GM12878 (cell line): ENCODE measurements at regions not wholly inside any gene's neighbourhood (a gene's known extent, or its start where the extent isn't known, plus 50 kb on each side); places are given as distances from the start of the nearest gene placed in this dataset.

ENCODE experiments used
- ATAC-seq: fragments of 200-7000 bp; cut with Tn5 transposase; 3 replicates; pipeline ENCODE4 v1.9.1; 2020; ENCODE audit warnings: mild to moderate bottlenecking, moderate library complexity
- BruUV-seq: library from RNA; stranded (reverse); fragments of 400-500 nt; replicated peaks from 2 replicates; lab custom pipeline; 2021; lab: Mats Ljungman, UMichigan
- CTCF ChIA-PET: fragments of 300-600 bp; sonication (Branson Sonifier 250); formaldehyde crosslinking; extraction: SDS; loops from one replicate; lab custom pipeline; 2021; ENCODE audit warnings: inconsistent platforms; lab: Yijun Ruan, JAX
- POLR2A ChIA-PET: fragments of 350-600 bp; formaldehyde crosslinking; extraction: SDS; loops from one replicate; lab custom pipeline; 2021; ENCODE audit warnings: inconsistent platforms; lab: Charles Lee
- RAD21 ChIA-PET: fragments of 300-600 bp; sonication (Branson Sonifier 250); formaldehyde crosslinking; loops from one replicate; lab custom pipeline; 2023; ENCODE audit warnings: antibody characterized with exemption; ENCODE audit not compliant: unreplicated experiment; lab: Charles Lee
- SMC1A ChIA-PET: fragments of 300-600 bp; sonication (Branson Sonifier 250); formaldehyde crosslinking; loops from one replicate; lab custom pipeline; 2023; ENCODE audit not compliant: unreplicated experiment, uncharacterized antibody; lab: Charles Lee
- DNase-seq: peaks from one replicate; pipeline ENCODE4 v3.0.0-alpha.2; 2011; ENCODE audit warnings: low read depth, low spot score
- FAIRE-seq: peaks from 3 replicates; lab custom pipeline; 2011; peaks lifted over from hg19 to GRCh38; lab: Jason Lieb, UNC
- H2AFZ ChIP-seq: 2 replicates; pipeline ENCODE4 v1.6.0; 2011; ENCODE audit warnings: low read depth, low read length, control low read depth; ENCODE audit not compliant: control insufficient read depth
- H3K27ac ChIP-seq: 2 replicates; pipeline ENCODE4 v1.5.1; 2011; ENCODE audit warnings: control low read depth; ENCODE audit not compliant: control insufficient read depth, insufficient read depth
- H3K27me3 ChIP-seq, 2 experiments: replicated peaks in 1 of 2; 2 replicates each; pipeline versions ENCODE4 v1.6.0 to v1.6.1; 2011; ENCODE audit warnings: low read length in 1 of 2; ENCODE audit not compliant: control insufficient read depth in 2 of 2, insufficient read depth in 2 of 2
- H3K36me3 ChIP-seq, 2 experiments: 2 replicates each; pipeline ENCODE4 v1.5.1; 2011; ENCODE audit warnings: low read length in 1 of 2; ENCODE audit not compliant: control insufficient read depth in 2 of 2, insufficient read depth in 2 of 2
- H3K4me1 ChIP-seq: 2 replicates; pipeline ENCODE4 v1.6.1; 2011; ENCODE audit warnings: mild to moderate bottlenecking, low read length, moderate library complexity, mixed read lengths; ENCODE audit not compliant: control insufficient read depth, insufficient read depth
- H3K4me2 ChIP-seq: 2 replicates; pipeline ENCODE4 v1.6.0; 2011; ENCODE audit warnings: control low read depth; ENCODE audit not compliant: control insufficient read depth, insufficient read depth
- H3K4me3 ChIP-seq: fragments of 200-600 bp; sonication (generic); 2 replicates; pipeline ENCODE4 v1.5.1; 2016
- H3K79me2 ChIP-seq: 2 replicates; pipeline ENCODE4 v1.6.0; 2011; ENCODE audit warnings: low read length; ENCODE audit not compliant: control insufficient read depth, insufficient read depth
- H3K9ac ChIP-seq: 2 replicates; pipeline ENCODE4 v1.8.0; 2011; ENCODE audit warnings: low read length, control low read depth, mixed read lengths; ENCODE audit not compliant: control insufficient read depth, insufficient read depth
- H3K9me3 ChIP-seq: replicated peaks from 3 replicates; pipeline ENCODE4 v1.5.1; 2011; ENCODE audit warnings: mild to moderate bottlenecking, low read length; ENCODE audit not compliant: control insufficient read depth, insufficient read depth
- H4K20me1 ChIP-seq: 2 replicates; pipeline ENCODE4 v1.6.0; 2011; ENCODE audit not compliant: control insufficient read depth, insufficient read depth
- BCL11A ChIP-seq: IDR thresholded peaks from 2 replicates; pipeline ENCODE4 v1.6.1; 2011; ENCODE audit warnings: low read depth, low read length
- BRCA1 ChIP-seq: IDR thresholded peaks from 2 replicates; pipeline ENCODE4 v1.6.1; 2011; ENCODE audit warnings: low read depth, low read length, improper control_type of control experiment
- CBX3 ChIP-seq: fragments of 200-600 bp; sonication (generic); IDR thresholded peaks from 2 replicates; pipeline ENCODE4 v1.6.1; 2016; ENCODE audit warnings: low read depth, borderline replicate concordance
- EGR1 ChIP-seq, 2 experiments: IDR thresholded peaks; 1 replicate in 1 of 2; 2 replicates in 1 of 2; pipeline ENCODE4 v1.6.1; 2011 to 2012; ENCODE audit warnings: low read depth in 2 of 2, low read length in 2 of 2, borderline replicate concordance in 1 of 2, mild to moderate bottlenecking in 1 of 2, moderate library complexity in 1 of 2
- HDAC6 ChIP-seq: fragments of 200-600 bp; sonication (generic); IDR thresholded peaks from one replicate; pipeline ENCODE4 v1.8.0; 2017; ENCODE audit warnings: antibody characterized with exemption; ENCODE audit not compliant: unreplicated experiment
- SIN3A ChIP-seq: IDR thresholded peaks from 2 replicates; pipeline ENCODE4 v1.6.1; 2012; ENCODE audit warnings: low read depth, low read length, improper control_type of control experiment
- WGBS: methylation state at CpG from one replicate; pipeline ENCODE4 v1.1.6; 2016; ENCODE audit warnings: low lambda C conversion rate; ENCODE audit not compliant: insufficient replicate concordance, insufficient coverage; ENCODE audit errors: missing lambda C conversion rate; 5-methylcytosine and 5-hydroxymethylcytosine counted together
- in situ Hi-C: fragments of 300-500 bp; cut with MboI; formaldehyde crosslinking; loops from 9 replicates; pipeline ENCODE4 v1.14.3; 2018; ENCODE audit warnings: mixed read lengths
- intact Hi-C: fragments of 100-400 bp; cut with micrococcal nuclease; formaldehyde crosslinking; loops from one replicate; pipeline ENCODE4 v1.14.2; 2022; ENCODE audit not compliant: unreplicated experiment
- TF ChIP-seq, protein P1 (sequence below): fragments of 450-650 bp; formaldehyde crosslinking; IDR thresholded peaks from 2 replicates; pipeline ENCODE4 v1.4.0; 2020; ENCODE audit warnings: mild to moderate bottlenecking, moderate library complexity
- TF ChIP-seq, protein P2 (sequence below): fragments of 150-350 bp; IDR thresholded peaks from 2 replicates; pipeline ENCODE4 v1.6.1; 2016; ENCODE audit warnings: low read depth, low read length
- TF ChIP-seq, protein P3 (sequence below): IDR thresholded peaks from 2 replicates; pipeline ENCODE4 v1.6.1; 2011; ENCODE audit warnings: mild to moderate bottlenecking, low read depth, low read length, moderate library complexity; ENCODE audit not compliant: insufficient replicate concordance
- TF ChIP-seq, protein P4 (sequence below): fragments of 450-650 bp; IDR thresholded peaks from 2 replicates; pipeline ENCODE4 v1.6.1; 2017; ENCODE audit warnings: mild to moderate bottlenecking, moderate library complexity

DNA sequence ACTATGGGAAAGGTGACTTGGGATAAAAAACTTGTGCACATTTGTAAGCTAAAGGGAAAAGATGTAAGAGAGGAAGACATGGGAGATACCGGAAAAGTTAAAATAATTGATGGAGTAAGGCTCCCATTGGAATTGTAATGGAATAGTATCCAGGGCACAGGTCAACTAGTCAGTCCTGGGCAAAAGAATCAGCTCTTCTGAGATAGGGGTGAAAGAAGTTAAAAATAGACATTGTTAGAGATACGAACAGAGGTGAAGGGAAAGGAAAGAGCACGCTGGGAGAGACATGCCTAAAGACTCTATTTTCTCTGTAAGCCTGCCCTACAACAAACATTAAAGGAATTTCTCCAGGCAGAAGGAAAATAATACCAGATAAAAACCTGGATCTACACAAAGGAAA is 101.6 kb downstream of the SLC41A2 start (continued):
- TF ChIP-seq, protein P1, sequence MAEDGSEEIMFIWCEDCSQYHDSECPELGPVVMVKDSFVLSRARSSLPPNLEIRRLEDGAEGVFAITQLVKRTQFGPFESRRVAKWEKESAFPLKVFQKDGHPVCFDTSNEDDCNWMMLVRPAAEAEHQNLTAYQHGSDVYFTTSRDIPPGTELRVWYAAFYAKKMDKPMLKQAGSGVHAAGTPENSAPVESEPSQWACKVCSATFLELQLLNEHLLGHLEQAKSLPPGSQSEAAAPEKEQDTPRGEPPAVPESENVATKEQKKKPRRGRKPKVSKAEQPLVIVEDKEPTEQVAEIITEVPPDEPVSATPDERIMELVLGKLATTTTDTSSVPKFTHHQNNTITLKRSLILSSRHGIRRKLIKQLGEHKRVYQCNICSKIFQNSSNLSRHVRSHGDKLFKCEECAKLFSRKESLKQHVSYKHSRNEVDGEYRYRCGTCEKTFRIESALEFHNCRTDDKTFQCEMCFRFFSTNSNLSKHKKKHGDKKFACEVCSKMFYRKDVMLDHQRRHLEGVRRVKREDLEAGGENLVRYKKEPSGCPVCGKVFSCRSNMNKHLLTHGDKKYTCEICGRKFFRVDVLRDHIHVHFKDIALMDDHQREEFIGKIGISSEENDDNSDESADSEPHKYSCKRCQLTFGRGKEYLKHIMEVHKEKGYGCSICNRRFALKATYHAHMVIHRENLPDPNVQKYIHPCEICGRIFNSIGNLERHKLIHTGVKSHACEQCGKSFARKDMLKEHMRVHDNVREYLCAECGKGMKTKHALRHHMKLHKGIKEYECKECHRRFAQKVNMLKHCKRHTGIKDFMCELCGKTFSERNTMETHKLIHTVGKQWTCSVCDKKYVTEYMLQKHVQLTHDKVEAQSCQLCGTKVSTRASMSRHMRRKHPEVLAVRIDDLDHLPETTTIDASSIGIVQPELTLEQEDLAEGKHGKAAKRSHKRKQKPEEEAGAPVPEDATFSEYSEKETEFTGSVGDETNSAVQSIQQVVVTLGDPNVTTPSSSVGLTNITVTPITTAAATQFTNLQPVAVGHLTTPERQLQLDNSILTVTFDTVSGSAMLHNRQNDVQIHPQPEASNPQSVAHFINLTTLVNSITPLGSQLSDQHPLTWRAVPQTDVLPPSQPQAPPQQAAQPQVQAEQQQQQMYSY (CRISPR knock-in tag), result no peak

DNA sequence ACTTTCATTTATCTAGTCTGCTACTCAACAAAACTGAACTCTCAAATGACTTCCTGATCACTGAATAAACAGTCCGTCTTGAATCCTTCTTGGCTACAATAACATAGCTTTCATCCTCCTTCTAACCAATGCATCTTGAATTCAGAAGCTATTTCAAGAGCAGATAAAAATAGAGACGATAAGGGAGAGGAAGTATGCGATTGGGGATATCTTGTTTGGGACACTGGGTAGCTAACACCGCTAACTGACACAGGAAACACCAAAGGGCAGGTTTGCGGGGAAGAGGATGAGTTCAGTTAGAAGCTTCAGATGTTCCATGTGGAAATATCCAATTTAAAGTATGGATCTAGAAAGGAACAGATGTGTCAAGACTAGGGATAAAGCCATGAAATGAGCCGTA is 102.5 kb downstream of the SLC41A2 start:
- Histone ChIP-seq H3K36me3 (no peaks in the 10 kb centered on the region), H3K27me3 (no peaks in the 10 kb centered on the region), H3K4me2 (no peak overlapping the region), H3K79me2 (no peaks in the 10 kb centered on the region), H3K4me1 (no peaks in the 10 kb centered on the region), H4K20me1 (no peaks in the 10 kb centered on the region), H2AFZ (no peak overlapping the region), H3K27ac (no peak overlapping the region), H3K9me3 (no peaks in the 10 kb centered on the region), H3K9ac (no peak overlapping the region), H3K4me3 (no peak overlapping the region)
- 69% methylated on average over 6 of the region's 6 CpGs for WGBS
- ATAC-seq (no peak), DNase-seq (no peak), FAIRE-seq (no peak)
- ChIA-PET SMC1A (interaction anchor here (1.0 to 1.6 kb wide), 3 partner anchors 9 to 474 kb away, joined by 3 to 7 read pairs (median 4); no protein-coding TSS in a partner anchor), RAD21 (no interaction called here), POLR2A (no interaction called here), CTCF (interaction anchor here (1.5 kb wide), 1 partner anchor 9 kb away, joined by 6 read pairs; no protein-coding TSS in a partner anchor)
- BruUV-seq, result no TSS peak
- in situ Hi-C loops (no loop called here), intact Hi-C loops (no loop called here)
- TF ChIP-seq, protein P2, sequence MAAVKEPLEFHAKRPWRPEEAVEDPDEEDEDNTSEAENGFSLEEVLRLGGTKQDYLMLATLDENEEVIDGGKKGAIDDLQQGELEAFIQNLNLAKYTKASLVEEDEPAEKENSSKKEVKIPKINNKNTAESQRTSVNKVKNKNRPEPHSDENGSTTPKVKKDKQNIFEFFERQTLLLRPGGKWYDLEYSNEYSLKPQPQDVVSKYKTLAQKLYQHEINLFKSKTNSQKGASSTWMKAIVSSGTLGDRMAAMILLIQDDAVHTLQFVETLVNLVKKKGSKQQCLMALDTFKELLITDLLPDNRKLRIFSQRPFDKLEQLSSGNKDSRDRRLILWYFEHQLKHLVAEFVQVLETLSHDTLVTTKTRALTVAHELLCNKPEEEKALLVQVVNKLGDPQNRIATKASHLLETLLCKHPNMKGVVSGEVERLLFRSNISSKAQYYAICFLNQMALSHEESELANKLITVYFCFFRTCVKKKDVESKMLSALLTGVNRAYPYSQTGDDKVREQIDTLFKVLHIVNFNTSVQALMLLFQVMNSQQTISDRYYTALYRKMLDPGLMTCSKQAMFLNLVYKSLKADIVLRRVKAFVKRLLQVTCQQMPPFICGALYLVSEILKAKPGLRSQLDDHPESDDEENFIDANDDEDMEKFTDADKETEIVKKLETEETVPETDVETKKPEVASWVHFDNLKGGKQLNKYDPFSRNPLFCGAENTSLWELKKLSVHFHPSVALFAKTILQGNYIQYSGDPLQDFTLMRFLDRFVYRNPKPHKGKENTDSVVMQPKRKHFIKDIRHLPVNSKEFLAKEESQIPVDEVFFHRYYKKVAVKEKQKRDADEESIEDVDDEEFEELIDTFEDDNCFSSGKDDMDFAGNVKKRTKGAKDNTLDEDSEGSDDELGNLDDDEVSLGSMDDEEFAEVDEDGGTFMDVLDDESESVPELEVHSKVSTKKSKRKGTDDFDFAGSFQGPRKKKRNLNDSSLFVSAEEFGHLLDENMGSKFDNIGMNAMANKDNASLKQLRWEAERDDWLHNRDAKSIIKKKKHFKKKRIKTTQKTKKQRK, result no peak
- TF ChIP-seq, protein P3, sequence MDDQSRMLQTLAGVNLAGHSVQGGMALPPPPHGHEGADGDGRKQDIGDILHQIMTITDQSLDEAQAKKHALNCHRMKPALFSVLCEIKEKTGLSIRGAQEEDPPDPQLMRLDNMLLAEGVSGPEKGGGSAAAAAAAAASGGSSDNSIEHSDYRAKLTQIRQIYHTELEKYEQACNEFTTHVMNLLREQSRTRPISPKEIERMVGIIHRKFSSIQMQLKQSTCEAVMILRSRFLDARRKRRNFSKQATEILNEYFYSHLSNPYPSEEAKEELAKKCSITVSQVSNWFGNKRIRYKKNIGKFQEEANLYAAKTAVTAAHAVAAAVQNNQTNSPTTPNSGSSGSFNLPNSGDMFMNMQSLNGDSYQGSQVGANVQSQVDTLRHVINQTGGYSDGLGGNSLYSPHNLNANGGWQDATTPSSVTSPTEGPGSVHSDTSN, result no peak
- TF ChIP-seq, protein P4, sequence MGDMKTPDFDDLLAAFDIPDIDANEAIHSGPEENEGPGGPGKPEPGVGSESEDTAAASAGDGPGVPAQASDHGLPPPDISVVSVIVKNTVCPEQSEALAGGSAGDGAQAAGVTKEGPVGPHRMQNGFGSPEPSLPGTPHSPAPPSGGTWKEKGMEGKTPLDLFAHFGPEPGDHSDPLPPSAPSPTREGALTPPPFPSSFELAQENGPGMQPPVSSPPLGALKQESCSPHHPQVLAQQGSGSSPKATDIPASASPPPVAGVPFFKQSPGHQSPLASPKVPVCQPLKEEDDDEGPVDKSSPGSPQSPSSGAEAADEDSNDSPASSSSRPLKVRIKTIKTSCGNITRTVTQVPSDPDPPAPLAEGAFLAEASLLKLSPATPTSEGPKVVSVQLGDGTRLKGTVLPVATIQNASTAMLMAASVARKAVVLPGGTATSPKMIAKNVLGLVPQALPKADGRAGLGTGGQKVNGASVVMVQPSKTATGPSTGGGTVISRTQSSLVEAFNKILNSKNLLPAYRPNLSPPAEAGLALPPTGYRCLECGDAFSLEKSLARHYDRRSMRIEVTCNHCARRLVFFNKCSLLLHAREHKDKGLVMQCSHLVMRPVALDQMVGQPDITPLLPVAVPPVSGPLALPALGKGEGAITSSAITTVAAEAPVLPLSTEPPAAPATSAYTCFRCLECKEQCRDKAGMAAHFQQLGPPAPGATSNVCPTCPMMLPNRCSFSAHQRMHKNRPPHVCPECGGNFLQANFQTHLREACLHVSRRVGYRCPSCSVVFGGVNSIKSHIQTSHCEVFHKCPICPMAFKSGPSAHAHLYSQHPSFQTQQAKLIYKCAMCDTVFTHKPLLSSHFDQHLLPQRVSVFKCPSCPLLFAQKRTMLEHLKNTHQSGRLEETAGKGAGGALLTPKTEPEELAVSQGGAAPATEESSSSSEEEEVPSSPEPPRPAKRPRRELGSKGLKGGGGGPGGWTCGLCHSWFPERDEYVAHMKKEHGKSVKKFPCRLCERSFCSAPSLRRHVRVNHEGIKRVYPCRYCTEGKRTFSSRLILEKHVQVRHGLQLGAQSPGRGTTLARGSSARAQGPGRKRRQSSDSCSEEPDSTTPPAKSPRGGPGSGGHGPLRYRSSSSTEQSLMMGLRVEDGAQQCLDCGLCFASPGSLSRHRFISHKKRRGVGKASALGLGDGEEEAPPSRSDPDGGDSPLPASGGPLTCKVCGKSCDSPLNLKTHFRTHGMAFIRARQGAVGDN, result no peak
- no peak for TF ChIP-seq EGR1 (IDR thresholded peaks at IDR 0.05; ENCODE audit: borderline replicate concordance in 1 of 2, low read depth in 2 of 2, low read length in 2 of 2)
- TF ChIP-seq HDAC6, result no peak
- TF ChIP-seq SIN3A, result no peak
- TF ChIP-seq BCL11A, result no peak
- TF ChIP-seq CBX3, result no peak
- TF ChIP-seq BRCA1, result no peak
